GM19023 (cell line): ENCODE measurements at regions not wholly inside any gene's neighbourhood (a gene's known extent, or its start where the extent isn't known, plus 50 kb on each side); places are given as distances from the start of the nearest gene placed in this dataset.

Experiments
- ATAC-seq: cut with Tn5 transposase; IDR thresholded peaks from one replicate; pipeline ENCODE4 v1.9.1; 2021; ENCODE audit warnings: mild to moderate bottlenecking, moderate library complexity; ENCODE audit not compliant: unreplicated experiment

DNA sequence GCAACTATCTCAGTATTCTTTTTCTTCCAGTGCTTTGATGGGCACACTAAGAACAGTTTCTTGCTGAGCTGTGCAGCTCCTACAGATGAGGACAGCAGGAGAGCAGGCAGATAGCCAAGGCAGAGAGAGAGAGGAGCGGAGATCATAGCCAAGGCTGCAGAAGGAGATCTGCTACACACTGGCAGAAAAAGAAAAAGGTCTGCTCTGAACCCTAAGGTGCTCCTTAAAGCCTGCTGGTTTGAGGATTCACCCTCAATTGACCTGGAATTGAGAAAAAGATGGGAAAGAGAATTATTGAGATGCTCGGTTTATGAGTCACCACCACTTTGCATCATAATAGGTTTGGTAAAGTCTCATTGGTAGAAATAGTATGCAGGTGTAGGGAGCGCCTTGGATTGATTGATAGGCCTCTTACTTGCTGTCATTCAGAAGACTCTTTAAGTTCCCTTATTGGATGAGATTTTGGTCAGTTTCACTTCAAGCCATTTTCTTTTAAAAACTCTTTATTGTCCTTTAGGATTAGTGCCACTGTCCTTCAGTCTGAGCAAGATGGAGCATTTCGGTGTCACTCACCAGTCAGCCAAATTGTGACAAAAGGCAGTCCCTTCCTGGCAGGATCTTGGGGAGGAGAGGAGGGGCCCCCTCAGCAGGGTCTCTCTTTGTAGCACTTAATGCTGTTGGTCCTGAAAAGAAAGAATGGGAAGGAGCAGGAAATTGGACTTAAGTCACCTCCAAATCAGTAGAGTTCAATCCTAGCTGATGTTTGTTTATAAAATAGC is 685.0 kb downstream of the ADGRL2 start:
- ATAC-seq, result no peak

DNA sequence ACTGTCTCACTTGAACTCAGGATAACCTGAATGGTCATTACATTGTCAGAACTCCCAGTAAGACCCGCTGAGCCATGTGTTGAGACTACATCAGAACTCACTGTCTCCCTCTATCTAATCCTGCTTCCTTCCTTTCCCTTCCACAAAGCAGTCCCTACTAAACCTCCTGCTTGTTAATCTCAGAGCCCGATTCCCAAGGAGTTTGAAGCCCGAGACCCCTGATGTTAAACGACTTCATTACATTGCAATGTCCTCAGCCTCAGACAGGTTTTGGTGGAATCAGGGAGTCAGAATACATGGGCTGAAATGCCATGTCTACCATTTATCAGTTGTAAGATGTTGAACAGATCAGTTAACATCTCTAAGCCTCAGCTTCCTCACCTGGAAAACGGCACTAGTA is 682.4 kb downstream of the ADGRL2 start:
- no peak for ATAC-seq

- no peak for ATAC-seq
Measured at GRCh38 chr1:82478916-82479315, 678.2 kb downstream of the ADGRL2 start.

GRCh38 chr1:82472489-82473131 is 671.9 kb downstream of the ADGRL2 start:
- ATAC-seq, result no peak

DNA sequence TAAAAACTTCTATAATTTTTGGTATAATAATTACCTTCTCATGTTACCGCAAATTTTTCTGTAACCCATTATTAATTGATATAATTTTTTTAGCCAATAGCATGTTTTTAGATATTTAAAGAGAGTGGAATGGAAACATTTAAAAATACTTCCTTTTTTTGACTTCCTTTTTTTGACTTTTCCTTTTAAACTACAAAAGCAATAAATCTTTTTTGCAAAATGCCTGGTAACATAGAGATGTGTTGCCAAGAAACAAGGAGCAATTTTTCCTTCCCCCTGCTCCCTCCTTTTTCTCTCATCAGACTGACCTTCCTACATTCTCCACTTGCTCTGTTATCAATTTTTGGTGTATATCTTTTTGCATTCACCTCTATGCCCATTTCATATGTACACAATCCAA is 666.2 kb downstream of the ADGRL2 start:
- ATAC-seq, result no peak

DNA sequence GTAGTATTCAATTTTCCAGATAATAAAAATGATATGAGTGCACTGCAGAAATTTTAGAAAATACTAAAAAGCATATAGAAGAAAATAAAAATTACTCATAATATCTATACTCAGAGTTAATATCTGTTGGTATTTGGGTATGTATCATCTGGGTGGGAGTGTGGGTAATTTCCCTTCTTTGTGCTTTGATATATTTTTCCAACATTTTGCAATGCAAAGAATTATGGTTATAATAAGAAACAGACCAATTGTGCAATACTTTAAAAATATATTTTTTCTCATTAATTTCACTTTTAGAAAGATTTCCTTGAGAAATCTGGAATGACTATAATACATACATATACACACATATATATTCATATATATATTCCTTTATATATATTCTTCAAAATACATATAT is 665.7 kb downstream of the ADGRL2 start:
- ATAC-seq, result no peak

DNA sequence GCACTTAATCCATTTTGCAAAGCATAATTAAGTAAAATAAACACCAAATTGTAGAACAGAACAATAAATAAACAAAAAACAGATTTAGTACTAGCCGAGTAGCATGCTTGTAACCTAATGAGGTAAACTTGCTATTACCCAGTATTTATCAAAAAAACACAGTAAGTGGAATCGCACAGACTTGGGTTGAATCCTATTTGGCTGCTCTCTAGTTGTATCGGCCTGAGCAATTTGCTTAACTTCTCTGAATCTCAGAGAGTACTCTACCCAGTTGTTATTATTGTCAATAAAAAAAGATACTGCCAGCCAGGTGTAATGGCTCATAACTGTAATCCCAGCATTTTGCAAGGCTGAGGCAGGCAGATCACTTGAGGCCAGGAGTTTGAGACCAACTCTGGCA is 664.3 kb downstream of the ADGRL2 start:
- ATAC-seq, result no peak

DNA sequence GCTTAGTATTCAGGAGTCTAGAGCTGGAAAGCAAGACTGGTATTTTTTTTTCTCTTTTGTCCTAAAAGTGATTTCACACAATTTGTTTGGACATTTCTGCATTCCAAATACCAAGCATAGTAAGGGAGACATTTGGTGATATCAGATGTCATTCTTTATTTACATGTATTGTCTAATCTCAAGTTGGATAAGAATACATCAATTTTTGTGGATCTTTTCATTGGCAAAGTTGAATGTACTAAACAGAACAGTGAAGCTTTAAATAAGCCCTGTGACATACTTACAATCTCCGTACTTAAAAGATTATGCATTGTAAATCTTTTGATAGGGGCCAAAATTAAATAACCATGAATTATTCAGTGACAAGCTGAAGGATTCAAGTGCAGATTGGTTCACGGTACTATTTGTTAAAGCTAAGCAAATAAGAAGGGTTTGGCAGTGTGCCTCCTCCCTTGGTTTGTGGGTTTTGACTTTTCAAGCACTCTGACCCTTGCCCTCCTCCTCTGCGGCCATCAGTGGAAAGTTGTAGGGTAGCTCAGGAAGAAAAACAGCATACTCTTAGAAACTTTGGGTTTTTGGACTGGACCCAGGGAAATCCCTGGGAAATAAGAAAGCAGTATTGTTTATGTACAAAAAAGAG is 663.7 kb downstream of the ADGRL2 start:
- no peak for ATAC-seq

GRCh38 chr1:82463951-82464350 is 663.2 kb downstream of the ADGRL2 start:
- ATAC-seq, result no peak

GRCh38 chr1:82462366-82462765 is 661.6 kb downstream of the ADGRL2 start:
- no peak for ATAC-seq

DNA sequence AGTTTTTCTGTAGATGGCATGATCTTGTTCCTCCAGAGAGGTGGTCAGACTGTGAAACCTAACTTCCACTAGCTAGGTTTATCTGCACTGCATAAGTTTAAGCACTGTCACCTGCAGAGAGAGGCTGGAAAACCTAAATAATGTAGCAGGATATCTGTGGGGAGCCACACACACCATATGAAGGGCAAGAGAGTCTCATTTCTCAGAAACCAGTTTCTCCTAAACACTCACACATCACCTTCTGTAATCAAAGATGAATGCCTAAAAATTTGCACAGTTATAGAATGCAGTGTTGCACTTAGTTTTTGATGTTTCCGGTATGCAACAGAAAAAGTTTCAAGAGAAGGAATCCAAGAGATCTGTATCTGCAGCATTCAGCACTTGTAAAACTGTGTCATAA is 654.6 kb downstream of the ADGRL2 start:
- ATAC-seq, result no peak

DNA sequence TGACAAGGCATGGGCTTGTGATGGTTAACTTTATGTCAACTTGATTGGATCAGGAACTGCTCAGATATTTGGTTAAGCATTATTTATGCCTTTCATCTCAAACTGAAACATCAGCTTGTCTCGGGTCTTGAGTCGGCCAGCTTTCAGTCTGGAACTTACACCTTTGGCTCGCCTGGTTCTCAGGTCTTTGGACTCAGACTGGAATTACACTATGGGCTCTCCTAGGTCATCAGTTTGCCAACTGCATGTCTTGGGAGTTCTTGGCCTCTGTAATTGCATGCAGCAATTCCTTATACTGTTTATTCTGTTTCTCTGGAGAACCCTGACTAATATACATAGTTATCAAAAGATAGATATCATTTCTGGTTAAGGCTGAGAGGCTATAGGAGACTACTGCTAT is 653.7 kb downstream of the ADGRL2 start:
- ATAC-seq, result no peak

GRCh38 chr1:82453511-82454185 is 652.9 kb downstream of the ADGRL2 start:
- no peak for ATAC-seq

- ATAC-seq, result no peak
Measured at GRCh38 chr1:82452096-82452495, 651.4 kb downstream of the ADGRL2 start.

- ATAC-seq, result no peak
Measured at GRCh38 chr1:82451191-82451590, 650.5 kb downstream of the ADGRL2 start.

GRCh38 chr1:82449506-82450057 is 648.8 kb downstream of the ADGRL2 start:
- no peak for ATAC-seq

DNA sequence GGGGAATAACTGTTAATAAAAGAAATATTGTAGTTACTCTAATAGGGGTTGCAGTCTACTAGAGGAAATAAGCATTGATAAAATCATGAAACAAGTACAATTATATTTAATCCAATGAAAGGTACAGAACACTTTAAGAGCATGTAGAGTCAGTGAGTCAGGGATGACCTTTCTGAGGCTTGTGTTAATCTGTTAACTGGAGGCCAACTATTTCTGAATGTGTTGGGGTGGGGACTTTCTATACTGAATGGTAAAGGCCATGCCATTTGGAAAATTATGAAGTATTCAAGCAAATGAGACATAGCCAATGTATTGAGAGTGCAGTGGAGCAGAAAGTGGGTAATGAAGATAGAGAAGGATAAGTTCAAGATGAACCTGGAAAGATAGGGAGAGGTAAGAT is 646.2 kb downstream of the ADGRL2 start:
- ATAC-seq, result no peak

- ATAC-seq, result no peak
Measured at GRCh38 chr1:82446236-82446635, 645.5 kb downstream of the ADGRL2 start.

DNA sequence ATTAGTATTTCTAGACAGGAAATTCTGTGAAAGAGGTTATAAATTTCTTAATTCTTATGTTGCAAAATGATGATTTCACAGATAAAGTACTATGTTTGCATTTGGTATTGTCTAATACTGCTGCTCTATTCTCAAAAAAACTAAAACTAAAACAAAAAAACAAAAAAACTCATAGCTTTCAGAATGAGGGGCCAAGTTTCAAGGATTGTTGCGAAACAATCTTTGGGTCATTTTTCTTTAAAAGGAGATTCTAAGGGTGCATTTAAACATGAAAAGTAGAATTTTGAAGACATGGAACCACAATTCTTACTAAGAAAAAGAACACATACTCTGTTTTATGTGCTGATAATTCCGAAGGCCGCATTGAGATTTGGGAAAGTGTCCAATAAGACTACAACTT is 645.1 kb downstream of the ADGRL2 start:
- no peak for ATAC-seq

GRCh38 chr1:82445132-82445531 is 644.4 kb downstream of the ADGRL2 start:
- ATAC-seq, result no peak

- ATAC-seq, result no peak
Measured at GRCh38 chr1:82441402-82441801, 640.7 kb downstream of the ADGRL2 start.
